Activated CD4-positive, alpha-beta T cell treated with anti-CD3 and anti-CD28 coated beads, Interleukin-2, amount 10 ng/mL, durations not matched to agents 24 days and 14 days (primary cell): ENCODE measurements at regions not wholly inside any gene's neighbourhood (a gene's known extent, or its start where the extent isn't known, plus 50 kb on each side); places are given as distances from the start of the nearest gene placed in this dataset.

ENCODE experiments used
- DNase-seq: peaks from one replicate; pipeline ENCODE4 v3.0.0; 2022
- H3K27ac Mint-ChIP-seq: one replicate; pipeline ENCODE4 v1.8.0; 2022; ENCODE audit warnings: mild to moderate bottlenecking, mixed read lengths
- H3K27me3 Mint-ChIP-seq: one replicate; pipeline ENCODE4 v1.8.0; 2022; ENCODE audit warnings: mixed read lengths
- H3K36me3 Mint-ChIP-seq: one replicate; pipeline ENCODE4 v1.8.0; 2022; ENCODE audit warnings: low read depth, mild to moderate bottlenecking, mixed read lengths
- H3K4me1 Mint-ChIP-seq: one replicate; pipeline ENCODE4 v1.8.0; 2021; ENCODE audit warnings: mixed read lengths
- H3K4me3 Mint-ChIP-seq: one replicate; pipeline ENCODE4 v1.8.0; 2022; ENCODE audit warnings: mild to moderate bottlenecking, moderate library complexity, mixed read lengths
- H3K9me3 Mint-ChIP-seq: one replicate; pipeline ENCODE4 v1.8.0; 2021; ENCODE audit warnings: mixed read lengths
- intact Hi-C: fragments of 100-400 bp; cut with micrococcal nuclease; formaldehyde crosslinking; loops from one replicate; pipeline ENCODE4 v1.15.1; 2023

DNA sequence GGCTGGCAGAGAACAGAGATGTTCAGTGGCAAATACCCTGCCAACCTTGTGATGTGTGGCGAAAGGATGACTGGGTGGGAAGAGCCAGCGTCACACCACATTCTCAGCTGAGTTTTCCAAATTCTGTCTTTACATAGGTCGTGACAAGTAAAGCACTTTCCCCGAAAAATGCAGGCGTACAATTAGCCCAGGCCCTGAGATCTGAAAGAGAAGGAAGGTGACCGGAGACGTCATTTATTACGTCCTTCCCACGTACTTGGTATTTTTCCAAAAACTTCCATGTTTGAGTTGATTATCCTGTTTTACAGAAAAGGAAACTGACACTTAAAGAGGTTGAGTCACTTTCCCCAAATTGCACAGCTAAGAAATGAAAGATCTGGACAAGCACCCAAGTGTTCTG lies 413.3 kb downstream of the PRDM2 start:
- H3K27ac Mint-ChIP-seq: no peak overlapping the region
- intact Hi-C loops: no loop called here
- H3K27me3 Mint-ChIP-seq: no peaks in the 10 kb centered on the region
- H3K36me3 Mint-ChIP-seq: no peaks in the 10 kb centered on the region
- DNase-seq: no peak
- no peak overlapping the region for H3K4me3 Mint-ChIP-seq
- H3K4me1 Mint-ChIP-seq: peaks cover 2% of the 10 kb centered on the region
- no peaks in the 10 kb centered on the region for H3K9me3 Mint-ChIP-seq

DNA sequence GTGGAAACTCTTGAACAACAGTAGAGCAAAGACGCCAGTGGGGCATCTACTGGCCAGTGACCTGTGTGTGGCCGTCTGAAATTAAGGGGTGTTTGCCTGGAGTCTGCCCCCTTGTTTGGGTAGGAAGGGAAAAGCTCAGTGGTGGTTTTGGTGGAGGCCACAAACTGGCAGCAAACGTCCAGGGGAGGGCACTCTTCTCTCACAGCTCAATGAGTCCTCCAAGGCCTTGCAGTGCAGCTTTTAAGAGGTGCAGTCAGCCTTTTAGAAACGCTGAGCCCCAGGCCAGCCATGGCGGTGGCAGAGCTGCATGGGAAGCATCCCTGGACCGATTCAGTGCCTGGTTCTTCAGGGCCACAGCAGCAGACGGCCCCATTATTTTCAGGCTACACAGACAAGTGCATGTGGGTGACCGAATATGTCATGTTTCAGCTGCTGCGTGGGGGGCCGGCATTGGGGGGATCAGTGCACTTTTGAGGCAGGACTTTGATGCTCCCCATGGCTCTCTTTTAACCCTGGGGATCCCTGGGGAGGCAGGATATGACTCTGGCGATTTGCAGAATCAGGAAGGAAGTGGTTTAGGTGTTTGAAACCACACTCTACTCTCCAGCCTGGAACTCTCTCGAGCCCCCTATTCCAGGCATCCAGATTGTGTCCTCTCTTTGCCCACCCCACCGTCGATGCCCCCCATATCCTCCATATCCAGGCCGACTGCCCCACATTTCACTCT lies 414.0 kb downstream of the PRDM2 start:
- intact Hi-C loops: no loop called here
- Mint-ChIP-seq H3K27ac (no peak overlapping the region), H3K9me3 (no peaks in the 10 kb centered on the region), H3K27me3 (no peaks in the 10 kb centered on the region), H3K4me3 (no peak overlapping the region), H3K4me1 (peaks cover 2% of the 10 kb centered on the region), H3K36me3 (no peaks in the 10 kb centered on the region)
- peak; percentile 57 for DNase-seq

DNA sequence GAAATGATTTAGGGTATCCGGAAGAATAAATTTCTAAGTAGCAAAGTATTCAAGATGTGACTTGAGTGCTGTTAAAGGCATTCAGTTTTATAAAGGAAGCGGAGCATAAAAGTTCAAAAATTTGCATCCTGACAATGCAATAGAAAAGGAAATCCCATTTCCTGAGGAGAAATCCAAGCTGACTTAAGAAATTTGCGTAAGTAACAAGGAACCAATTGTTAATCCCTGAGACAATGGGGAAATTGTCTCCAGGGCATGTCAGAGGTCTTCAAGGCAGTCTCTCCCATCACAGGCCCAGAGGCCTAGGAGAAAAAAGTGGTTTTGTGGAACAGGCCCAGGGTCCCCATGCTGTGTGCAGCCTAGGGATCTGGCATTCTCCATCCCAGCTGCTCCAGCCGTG lies 416.0 kb downstream of the PRDM2 start:
- no peak for DNase-seq
- no peak overlapping the region for H3K27ac Mint-ChIP-seq
- no peaks in the 10 kb centered on the region for H3K36me3 Mint-ChIP-seq
- no peaks in the 10 kb centered on the region for H3K9me3 Mint-ChIP-seq
- H3K4me3 Mint-ChIP-seq: no peak overlapping the region
- intact Hi-C loops: no loop called here
- H3K27me3 Mint-ChIP-seq: no peaks in the 10 kb centered on the region
- peaks cover 2% of the 10 kb centered on the region for H3K4me1 Mint-ChIP-seq

DNA sequence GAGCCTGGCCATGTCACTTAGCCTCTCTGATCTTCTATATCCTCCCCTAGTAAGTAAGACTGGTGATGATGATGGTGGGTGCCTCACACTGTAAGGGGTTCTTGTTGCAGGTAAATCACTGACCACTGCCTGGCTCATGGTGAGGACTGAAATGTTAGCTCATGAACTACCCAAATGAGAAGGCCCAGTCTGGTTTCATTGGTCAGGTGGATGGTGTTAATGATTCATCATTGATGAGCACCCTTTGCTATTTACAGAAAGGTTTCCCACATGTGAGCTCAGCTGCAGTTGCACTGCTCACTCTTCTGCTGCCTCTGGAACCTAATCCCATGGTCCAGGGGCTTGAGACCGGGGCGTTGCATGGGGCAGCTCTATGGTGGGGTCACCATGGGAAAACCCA lies 417.7 kb downstream of the PRDM2 start:
- Mint-ChIP-seq H3K9me3 (no peaks in the 10 kb centered on the region), H3K27ac (no peak overlapping the region), H3K4me3 (no peak overlapping the region), H3K4me1 (peaks cover 2% of the 10 kb centered on the region), H3K27me3 (no peaks in the 10 kb centered on the region), H3K36me3 (no peaks in the 10 kb centered on the region)
- intact Hi-C loops: no loop called here
- DNase-seq: no peak

DNA sequence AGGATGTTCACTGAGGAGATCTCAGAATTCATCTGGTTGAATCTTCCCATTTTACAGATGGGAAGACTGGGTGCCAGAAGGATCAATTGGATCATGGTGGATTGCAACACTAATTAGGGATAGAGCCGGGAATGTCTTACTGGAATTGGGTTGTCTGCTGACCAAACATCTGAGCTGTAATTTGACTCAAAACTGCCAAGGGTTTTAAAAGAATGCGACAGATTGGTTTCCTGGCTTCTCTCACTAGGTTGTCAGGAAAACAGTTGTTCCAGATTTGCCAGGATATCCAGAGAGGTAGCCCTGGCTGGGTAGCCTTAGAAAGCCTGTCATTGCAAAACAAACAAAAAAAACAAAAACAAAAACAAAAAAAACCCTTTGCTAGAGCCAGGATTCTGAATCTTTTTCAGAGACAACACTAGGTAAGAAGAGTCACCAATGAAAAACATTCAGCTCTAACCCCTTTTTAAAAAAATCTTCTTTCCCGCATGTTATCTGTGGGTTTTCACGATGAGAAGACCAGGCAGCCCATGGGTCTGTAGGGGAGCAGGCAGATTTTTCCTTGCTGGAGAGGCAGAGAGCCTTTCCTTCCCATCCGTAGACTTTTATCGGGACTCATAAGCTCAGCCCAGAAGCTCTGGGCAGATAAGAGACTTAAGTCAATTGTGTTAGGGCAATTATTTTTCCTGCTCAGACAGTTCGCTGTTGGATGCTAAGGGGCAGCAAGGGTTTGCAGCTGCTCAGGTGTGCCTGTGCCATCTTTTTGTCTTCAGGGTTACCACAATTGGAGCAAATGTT lies 418.9 kb downstream of the PRDM2 start:
- Mint-ChIP-seq H3K27me3 (no peaks in the 10 kb centered on the region), H3K4me3 (no peak overlapping the region), H3K27ac (no peak overlapping the region), H3K4me1 (peaks cover 2% of the 10 kb centered on the region), H3K9me3 (no peaks in the 10 kb centered on the region), H3K36me3 (no peaks in the 10 kb centered on the region)
- no peak for DNase-seq
- intact Hi-C loops: no loop called here

DNA sequence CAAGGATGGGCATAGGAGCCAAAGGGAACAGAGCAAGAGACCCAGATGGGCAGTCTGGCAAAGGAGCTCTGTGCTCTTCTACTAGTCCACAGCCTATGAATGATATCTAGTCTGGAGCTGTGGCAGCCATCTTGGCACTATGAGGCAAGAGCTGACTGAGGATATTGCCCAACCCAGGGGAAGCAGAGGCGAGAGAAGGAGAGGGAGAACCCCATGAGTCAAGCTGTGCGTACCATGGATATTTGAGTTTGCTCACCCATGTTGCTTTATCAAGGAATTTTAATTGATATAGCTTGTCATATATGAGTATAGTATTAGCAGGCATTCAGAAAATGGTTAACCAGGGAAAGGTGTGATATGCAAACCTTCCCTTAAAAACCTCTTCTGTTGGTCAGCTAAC lies 420.9 kb downstream of the PRDM2 start:
- no peaks in the 10 kb centered on the region for H3K9me3 Mint-ChIP-seq

GRCh38 chr1:14128096-14128495 lies 428.1 kb downstream of the PRDM2 start:
- Mint-ChIP-seq H3K36me3 (no peaks in the 10 kb centered on the region), H3K27me3 (peaks cover 1% of the 10 kb centered on the region), H3K9me3 (no peaks in the 10 kb centered on the region), H3K27ac (no peak overlapping the region), H3K4me1 (no peaks in the 10 kb centered on the region), H3K4me3 (no peak overlapping the region)
- no peak for DNase-seq
- intact Hi-C loops: no loop called here

More for the DNA sequence above, 420.9 kb downstream of the PRDM2 start:
- Mint-ChIP-seq H3K4me1 (no peaks in the 10 kb centered on the region), H3K27ac (no peak overlapping the region), H3K4me3 (no peak overlapping the region), H3K36me3 (no peaks in the 10 kb centered on the region), H3K27me3 (no peaks in the 10 kb centered on the region)
- DNase-seq: no peak
- intact Hi-C loops: no loop called here

DNA sequence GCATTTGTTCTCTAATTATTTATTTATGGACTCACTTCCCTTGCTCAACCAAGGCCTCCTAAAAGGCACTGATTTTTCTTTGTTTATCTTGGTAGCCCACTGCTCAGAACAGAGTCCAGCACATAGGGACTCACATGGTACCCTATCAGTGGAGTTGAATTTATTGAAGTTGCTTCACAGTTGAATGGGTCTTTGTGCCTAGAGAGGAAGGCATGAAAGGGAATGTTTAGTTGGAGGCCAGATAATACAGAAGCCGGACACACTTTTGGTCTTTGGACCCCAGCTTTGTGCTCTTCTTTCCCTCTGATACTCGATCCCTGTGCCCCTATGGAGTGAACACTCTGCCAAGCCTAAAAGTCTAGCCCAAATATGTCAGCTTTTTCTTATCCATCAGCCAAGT lies 429.0 kb downstream of the PRDM2 start:
- Mint-ChIP-seq H3K4me3 (no peak overlapping the region), H3K4me1 (no peaks in the 10 kb centered on the region), H3K36me3 (no peaks in the 10 kb centered on the region), H3K9me3 (no peaks in the 10 kb centered on the region), H3K27ac (no peak overlapping the region), H3K27me3 (peaks cover 1% of the 10 kb centered on the region)
- intact Hi-C loops: no loop called here
- DNase-seq: no peak

DNA sequence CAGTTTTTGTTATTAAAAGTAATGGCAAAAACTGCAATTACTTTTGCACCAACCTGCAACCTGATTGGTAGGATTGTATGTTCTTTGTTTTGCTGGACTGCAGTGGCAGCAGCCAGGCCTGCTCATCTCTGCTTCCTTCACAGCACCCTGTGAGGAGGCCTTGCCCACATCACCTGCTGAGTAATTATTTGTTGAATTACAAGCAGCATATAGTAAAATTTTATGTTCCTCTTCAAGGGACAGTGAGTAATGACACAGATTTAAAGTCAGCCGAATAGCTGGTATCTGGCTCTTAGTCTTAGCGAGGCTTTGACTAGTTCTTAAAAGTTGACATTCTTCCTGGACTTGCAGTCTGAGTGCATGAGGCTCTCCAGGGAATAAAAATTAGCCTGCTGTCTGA lies 435.1 kb downstream of the PRDM2 start:
- DNase-seq: no peak
- Mint-ChIP-seq H3K4me3 (no peak overlapping the region), H3K27ac (no peak overlapping the region), H3K9me3 (no peaks in the 10 kb centered on the region), H3K4me1 (no peaks in the 10 kb centered on the region), H3K27me3 (peaks cover under 1% of the 10 kb centered on the region), H3K36me3 (no peaks in the 10 kb centered on the region)
- intact Hi-C loops: no loop called here

GRCh38 chr1:14136152-14136763 lies 436.3 kb downstream of the PRDM2 start:
- no peak overlapping the region for H3K27ac Mint-ChIP-seq
- no peaks in the 10 kb centered on the region for H3K9me3 Mint-ChIP-seq
- H3K36me3 Mint-ChIP-seq: no peaks in the 10 kb centered on the region
- intact Hi-C loops: no loop called here
- DNase-seq: no peak
- H3K4me3 Mint-ChIP-seq: no peak overlapping the region
- no peaks in the 10 kb centered on the region for H3K27me3 Mint-ChIP-seq
- no peaks in the 10 kb centered on the region for H3K4me1 Mint-ChIP-seq

GRCh38 chr1:14136881-14137280 lies 436.9 kb downstream of the PRDM2 start:
- no peaks in the 10 kb centered on the region for H3K27me3 Mint-ChIP-seq
- no peaks in the 10 kb centered on the region for H3K4me1 Mint-ChIP-seq
- H3K4me3 Mint-ChIP-seq: no peak overlapping the region
- H3K9me3 Mint-ChIP-seq: no peaks in the 10 kb centered on the region
- no peak for DNase-seq
- no peaks in the 10 kb centered on the region for H3K36me3 Mint-ChIP-seq
- H3K27ac Mint-ChIP-seq: no peak overlapping the region
- intact Hi-C loops: no loop called here

DNA sequence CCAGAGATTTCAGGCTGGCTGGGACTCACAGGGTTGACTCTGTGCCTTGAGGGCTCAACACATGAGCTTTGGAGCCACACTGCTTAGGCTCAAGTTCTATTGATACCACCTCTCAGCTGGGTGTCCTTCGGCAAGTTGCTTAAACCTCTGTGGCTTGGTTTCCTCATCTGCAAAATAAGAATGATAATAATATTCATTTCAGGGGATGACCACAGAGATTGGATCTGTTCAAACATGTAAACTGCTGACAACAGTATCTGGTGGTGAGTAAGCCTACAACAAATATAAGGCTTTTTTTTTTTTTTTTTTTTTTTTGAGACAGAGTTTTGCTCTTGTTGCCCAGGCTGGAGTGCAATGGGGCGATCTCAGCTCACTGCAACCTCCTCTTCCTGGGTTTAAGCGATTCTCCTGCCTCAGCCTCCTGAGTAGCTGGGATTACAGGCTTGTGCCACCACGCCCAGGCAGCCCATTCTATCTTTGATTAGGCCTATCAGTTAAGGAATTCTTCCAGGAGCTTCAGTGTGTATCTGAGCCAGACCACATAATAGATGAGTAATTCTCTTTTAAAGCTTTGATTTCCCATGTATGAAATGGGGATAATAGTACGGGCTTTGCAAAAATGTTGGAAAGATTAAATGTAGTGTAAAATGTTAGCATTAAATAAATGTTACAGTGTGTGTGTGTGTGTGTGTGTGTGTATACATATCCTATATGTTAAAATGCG lies 437.6 kb downstream of the PRDM2 start:
- DNase-seq: no peak
- no peaks in the 10 kb centered on the region for H3K9me3 Mint-ChIP-seq
- H3K4me3 Mint-ChIP-seq: no peak overlapping the region
- H3K27ac Mint-ChIP-seq: no peak overlapping the region
- no peaks in the 10 kb centered on the region for H3K27me3 Mint-ChIP-seq
- H3K4me1 Mint-ChIP-seq: no peaks in the 10 kb centered on the region
- intact Hi-C loops: no loop called here
- H3K36me3 Mint-ChIP-seq: no peaks in the 10 kb centered on the region

DNA sequence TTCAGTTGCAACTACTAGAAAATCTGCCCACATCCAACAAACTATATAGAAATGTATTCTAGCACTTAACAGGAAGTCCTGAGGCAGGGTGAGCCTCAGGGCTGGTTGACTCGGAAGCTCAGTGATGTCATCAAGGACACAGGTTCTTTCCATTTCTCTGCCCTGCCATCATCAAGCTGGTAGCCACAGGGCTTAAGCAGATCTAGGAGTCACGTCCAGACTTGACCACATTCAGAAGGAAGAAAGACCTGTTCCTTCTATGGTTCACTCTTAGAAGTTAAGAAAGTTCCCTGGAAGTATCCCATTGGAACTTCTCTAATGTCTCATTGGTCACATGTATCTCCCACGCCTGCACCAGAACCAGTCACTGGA lies 438.1 kb downstream of the PRDM2 start:
- Mint-ChIP-seq H3K27me3 (no peaks in the 10 kb centered on the region), H3K4me3 (no peak overlapping the region), H3K9me3 (no peaks in the 10 kb centered on the region), H3K27ac (no peak overlapping the region), H3K36me3 (no peaks in the 10 kb centered on the region), H3K4me1 (no peaks in the 10 kb centered on the region)
- intact Hi-C loops: no loop called here
- DNase-seq: no peak

- no peaks in the 10 kb centered on the region for H3K9me3 Mint-ChIP-seq
- no peak overlapping the region for H3K4me3 Mint-ChIP-seq
- no peaks in the 10 kb centered on the region for H3K27me3 Mint-ChIP-seq
- no peak overlapping the region for H3K27ac Mint-ChIP-seq
- no peaks in the 10 kb centered on the region for H3K4me1 Mint-ChIP-seq
- H3K36me3 Mint-ChIP-seq: no peaks in the 10 kb centered on the region
- no peak for DNase-seq
- intact Hi-C loops: no loop called here
Measured at GRCh38 chr1:14138687-14139086, 438.7 kb downstream of the PRDM2 start.
